Gastroesophageal sphincter (tissue), 4 donors: ENCODE measurements at regions not wholly inside any gene's neighbourhood (a gene's known extent, or its start where the extent isn't known, plus 50 kb on each side); places are given as distances from the start of the nearest gene placed in this dataset.

Experiments
- ATAC-seq: fragments of 150-250 bp; one replicate; pipeline ENCODE4 v1.9.1; 2016; ENCODE audit warnings: mild to moderate bottlenecking, moderate library complexity
- H3K27ac ChIP-seq, 4 donors: fragments of 200-600 bp; sonication (generic) in 3 of 4; 1 replicate in 3 of 4; 2 replicates in 1 of 4; pipeline ENCODE4 v1.5.1; 2016 to 2019
- H3K27me3 ChIP-seq: fragments of 200-600 bp; sonication (generic); one replicate; pipeline ENCODE4 v1.5.1; 2019
- H3K36me3 ChIP-seq, 2 donors: fragments of 200-600 bp; sonication (generic); one replicate each; pipeline ENCODE4 v1.5.1; 2019; ENCODE audit warnings: control low read depth in 1 of 2
- H3K4me1 ChIP-seq, 3 donors: fragments of 200-600 bp; sonication (generic); 1 replicate in 2 of 3; 2 replicates in 1 of 3; pipeline ENCODE4 v1.5.1; 2016 to 2019; ENCODE audit warnings: control low read depth in 2 of 3
- H3K4me3 ChIP-seq, 2 donors: fragments of 200-600 bp; sonication (generic); one replicate each; pipeline ENCODE4 v1.5.1; 2019; ENCODE audit warnings: mild to moderate bottlenecking in 1 of 2, moderate library complexity in 1 of 2
- H3K9me3 ChIP-seq, 3 donors: fragments of 200-600 bp; sonication (generic); one replicate each; pipeline ENCODE4 v1.5.1; 2017 to 2019; ENCODE audit warnings: control low read depth in 2 of 3
- CTCF ChIP-seq, 4 experiments: fragments of 200-600 bp in 2 of 4; fragments of 450-650 bp in 2 of 4; sonication (generic) in 1 of 4; IDR thresholded peaks; one replicate each; pipeline ENCODE4 v1.5.1; 2017 to 2019; ENCODE audit warnings: antibody characterized with exemption in 4 of 4, mild to moderate bottlenecking in 2 of 4, moderate library complexity in 2 of 4
- EP300 ChIP-seq: sonication (generic); formaldehyde crosslinking; IDR thresholded peaks from one replicate; pipeline ENCODE4 v1.6.1; 2017; ENCODE audit warnings: antibody characterized with exemption, mild to moderate bottlenecking
- POLR2A ChIP-seq, 2 donors: fragments of 450-650 bp; IDR thresholded peaks; one replicate each; pipeline ENCODE4 v1.6.1; 2017; ENCODE audit warnings: antibody characterized with exemption in 2 of 2, mild to moderate bottlenecking in 2 of 2, moderate library complexity in 1 of 2
- POLR2AphosphoS5 ChIP-seq: sonication (generic); formaldehyde crosslinking; IDR thresholded peaks from one replicate; pipeline ENCODE4 v1.6.1; 2017; ENCODE audit warnings: antibody characterized with exemption
- WGBS, 2 donors: methylation state at CpG; one replicate each; pipeline ENCODE4 v1.1.5; 2018; ENCODE audit warnings: low coverage in 1 of 2; 5-methylcytosine and 5-hydroxymethylcytosine counted together

GRCh38 chr22:49487950-49488349 is 339.7 kb downstream of the BRD1 start:
- 48 to 83% methylated on average over 2 to 3 of the region's 11 CpGs for WGBS, 2 donors
- H3K4me1 ChIP-seq: no peaks in the 10 kb centered on the region
- TF ChIP-seq POLR2A (IDR thresholded peaks at IDR 0.05): no peak
- TF ChIP-seq CTCF (IDR thresholded peaks at IDR 0.05): no peak
- no peak for TF ChIP-seq POLR2AphosphoS5
- no peak for TF ChIP-seq EP300

GRCh38 chr22:49486225-49486624 is 341.4 kb downstream of the BRD1 start:
- H3K4me1 ChIP-seq: peaks cover 0 to 7% (median 0%) of the 10 kb centered on the region in 3 donors
- TF ChIP-seq CTCF (IDR thresholded peaks at IDR 0.05) (no peak), POLR2AphosphoS5 (no peak), EP300 (no peak), POLR2A (IDR thresholded peaks at IDR 0.05) (no peak)
- H3K4me3 ChIP-seq: no peak overlapping the region
- no peak overlapping the region for H3K27ac ChIP-seq
- no peaks in the 10 kb centered on the region for H3K9me3 ChIP-seq
- WGBS, 2 donors: 75 to 82% methylated on average over 2 of the region's 7 CpGs
- H3K36me3 ChIP-seq: no peaks in the 10 kb centered on the region
- no peak for ATAC-seq
- peaks cover 68% of the 10 kb centered on the region for H3K27me3 ChIP-seq

More at GRCh38 chr22:49487950-49488349, 339.7 kb downstream of the BRD1 start:
- H3K36me3 ChIP-seq: no peaks in the 10 kb centered on the region
- no peak overlapping the region for H3K4me3 ChIP-seq
- peaks cover 62% of the 10 kb centered on the region for H3K27me3 ChIP-seq
- H3K9me3 ChIP-seq: no peaks in the 10 kb centered on the region
- no peak for ATAC-seq
- H3K27ac ChIP-seq: no peak overlapping the region

- H3K4me3 ChIP-seq: no peak overlapping the region
- peaks cover 68% of the 10 kb centered on the region for H3K27me3 ChIP-seq
- no peak for ATAC-seq
- no peaks in the 10 kb centered on the region for H3K9me3 ChIP-seq
- no peak overlapping the region for H3K27ac ChIP-seq
- 58 to 76% methylated on average over 2 to 3 of the region's 6 CpGs for WGBS, 2 donors
- no peak for TF ChIP-seq POLR2AphosphoS5
- no peak for TF ChIP-seq CTCF (IDR thresholded peaks at IDR 0.05)
- no peak for TF ChIP-seq POLR2A (IDR thresholded peaks at IDR 0.05)
- no peak for TF ChIP-seq EP300
- peaks cover 0 to 7% (median 0%) of the 10 kb centered on the region in 3 donors for H3K4me1 ChIP-seq
- H3K36me3 ChIP-seq: no peaks in the 10 kb centered on the region
These were observed 343.7 kb downstream of the BRD1 start for GRCh38 chr22:49483946-49484345.

GRCh38 chr22:49483281-49483870 is 344.3 kb downstream of the BRD1 start:
- Histone ChIP-seq H3K27me3 (peaks cover 68% of the 10 kb centered on the region), H3K36me3 (no peaks in the 10 kb centered on the region), H3K27ac (no peak overlapping the region), H3K4me1 (peaks cover 0 to 7% (median 0%) of the 10 kb centered on the region in 3 donors), H3K9me3 (peaks cover 0 to 3% (median 0%) of the 10 kb centered on the region in 3 donors), H3K4me3 (no peak overlapping the region)
- WGBS, 2 donors: 88% methylated on average over 10 of the region's 17 CpGs; no CpG with 5 or more reads in 1 of the 2 donors
- no peak for TF ChIP-seq EP300
- no peak for TF ChIP-seq POLR2A (IDR thresholded peaks at IDR 0.05)
- TF ChIP-seq CTCF (IDR thresholded peaks at IDR 0.05): no peak
- no peak for TF ChIP-seq POLR2AphosphoS5
- ATAC-seq: no peak

- Histone ChIP-seq H3K27me3 (peaks cover 68% of the 10 kb centered on the region), H3K9me3 (peaks cover 0 to 4% (median 0%) of the 10 kb centered on the region in 3 donors), H3K36me3 (no peaks in the 10 kb centered on the region), H3K27ac (no peak overlapping the region), H3K4me3 (no peak overlapping the region), H3K4me1 (peaks cover 0 to 7% (median 0%) of the 10 kb centered on the region in 3 donors)
- no peak for TF ChIP-seq POLR2AphosphoS5
- no peak for TF ChIP-seq EP300
- no peak for TF ChIP-seq POLR2A (IDR thresholded peaks at IDR 0.05)
- TF ChIP-seq CTCF (IDR thresholded peaks at IDR 0.05): no peak
- WGBS, 2 donors: 75 to 77% methylated on average over 9 of the region's 13 CpGs
- no peak for ATAC-seq
These were observed 344.9 kb downstream of the BRD1 start for GRCh38 chr22:49482811-49483210.
